ENCODE measurements at regions not wholly inside any gene's neighbourhood (a gene's known extent, or its start where the extent isn't known, plus 50 kb on each side); places are given as distances from the start of the nearest gene placed in this dataset.

DNA sequence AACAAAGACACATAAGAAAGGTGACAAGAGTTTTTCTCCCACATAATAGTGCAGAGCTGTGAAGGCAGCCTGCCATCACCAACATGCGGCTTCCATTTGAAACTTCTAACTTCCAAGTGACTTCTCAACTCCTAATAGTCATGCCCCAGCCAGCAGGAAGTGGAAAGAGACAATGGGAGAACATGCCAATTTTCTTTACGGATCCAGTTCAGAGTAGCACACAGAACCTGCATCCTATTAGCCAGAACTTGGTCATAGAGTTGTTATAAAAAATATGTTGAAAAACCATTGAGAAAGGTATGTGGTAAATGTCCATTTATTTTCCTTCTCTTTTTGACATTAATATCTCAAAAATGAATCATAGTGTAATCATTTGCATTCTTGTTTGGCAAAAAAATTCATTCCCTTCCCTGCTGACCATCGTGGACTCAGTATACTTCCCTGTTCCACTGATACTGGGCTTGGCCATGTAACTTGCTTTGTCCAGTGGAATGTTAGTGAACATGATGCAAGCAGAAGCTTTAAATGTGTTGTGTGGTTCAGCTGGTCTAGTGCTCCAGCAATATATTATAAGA, 197.4 kb downstream of the SEC16B start:
- 73 to 86% methylated on average over 3 of the region's 3 CpGs for WGBS, 2 donors
- Histone ChIP-seq H3K4me1 (no peaks in the 10 kb centered on the region), H3K27me3 (no peaks in the 10 kb centered on the region), H3K4me3 (no peak overlapping the region), H3K36me3 (no peaks in the 10 kb centered on the region), H3K27ac (no peak overlapping the region), H3K9me3 (peaks cover 0 to 22% (median 0%) of the 10 kb centered on the region in 4 donors)
- no peak for TF ChIP-seq CTCF (IDR thresholded peaks at IDR 0.05)
- no peak for DNase-seq (ENCODE audit: low spot score in 2 of 2)

GRCh38 chr1:177771688-177772087, 198.2 kb downstream of the SEC16B start:
- no peak for DNase-seq (ENCODE audit: low spot score in 2 of 2)
- Histone ChIP-seq H3K4me1 (no peaks in the 10 kb centered on the region), H3K27ac (no peak overlapping the region), H3K9me3 (peaks cover 0 to 22% (median 0%) of the 10 kb centered on the region in 4 donors), H3K27me3 (no peaks in the 10 kb centered on the region), H3K4me3 (no peak overlapping the region), H3K36me3 (no peaks in the 10 kb centered on the region)
- 85 to 87% methylated on average over 2 of the region's 2 CpGs for WGBS, 2 donors
- TF ChIP-seq CTCF (IDR thresholded peaks at IDR 0.05) = no peak
- TF ChIP-seq POLR2A (IDR thresholded peaks at IDR 0.05) = no peak
- TF ChIP-seq EP300 (IDR thresholded peaks at IDR 0.05) = no peak

GRCh38 chr1:177770096-177770495, 199.8 kb downstream of the SEC16B start:
- peaks cover 0 to 25% (median 0%) of the 10 kb centered on the region in 4 donors for H3K9me3 ChIP-seq
- no peak overlapping the region for H3K4me3 ChIP-seq
- no peaks in the 10 kb centered on the region for H3K27me3 ChIP-seq
- H3K4me1 ChIP-seq = no peaks in the 10 kb centered on the region
- no peaks in the 10 kb centered on the region for H3K36me3 ChIP-seq
- no peak overlapping the region for H3K27ac ChIP-seq
- no peak for DNase-seq (ENCODE audit: low spot score in 2 of 2)
- no peak for TF ChIP-seq CTCF (IDR thresholded peaks at IDR 0.05)
- no peak for TF ChIP-seq EP300 (IDR thresholded peaks at IDR 0.05)
- no peak for TF ChIP-seq POLR2A (IDR thresholded peaks at IDR 0.05)

- Histone ChIP-seq H3K9me3 (peaks cover 0 to 14% (median 0%) of the 10 kb centered on the region in 4 donors), H3K27ac (no peak overlapping the region), H3K36me3 (no peaks in the 10 kb centered on the region), H3K27me3 (no peaks in the 10 kb centered on the region), H3K4me1 (no peaks in the 10 kb centered on the region), H3K4me3 (no peak overlapping the region)
- DNase-seq (ENCODE audit: low spot score in 2 of 2) = no peak
- TF ChIP-seq POLR2A (IDR thresholded peaks at IDR 0.05) (no peak), CTCF (IDR thresholded peaks at IDR 0.05) (no peak), EP300 (IDR thresholded peaks at IDR 0.05) (no peak)
- WGBS, 2 donors = 64 to 69% methylated on average over 7 of the region's 7 CpGs
Observed at GRCh38 chr1:177755851-177756560, 213.9 kb downstream of the SEC16B start.

GRCh38 chr1:177754603-177755002, 215.3 kb downstream of the SEC16B start:
- 28 to 36% methylated on average over 2 of the region's 2 CpGs for WGBS, 2 donors
- Histone ChIP-seq H3K27me3 (no peaks in the 10 kb centered on the region), H3K4me3 (no peak overlapping the region), H3K9me3 (peaks cover 0 to 10% (median 0%) of the 10 kb centered on the region in 4 donors), H3K4me1 (no peaks in the 10 kb centered on the region), H3K27ac (no peak overlapping the region), H3K36me3 (no peaks in the 10 kb centered on the region)
- no peak for DNase-seq (ENCODE audit: low spot score in 2 of 2)
- TF ChIP-seq POLR2A (IDR thresholded peaks at IDR 0.05) (no peak), CTCF (IDR thresholded peaks at IDR 0.05) (no peak), EP300 (IDR thresholded peaks at IDR 0.05) (no peak)

Data from tibial nerve (tissue), 4 donors.